Kidney (tissue), 13 donors: ENCODE measurements at regions not wholly inside any gene's neighbourhood (a gene's known extent, or its start where the extent isn't known, plus 50 kb on each side); places are given as distances from the start of the nearest gene placed in this dataset.

Experiments used
- DNase-seq, 5 donors: peaks; one replicate each; pipeline ENCODE4 v3.0.0-alpha.2; 2013 to 2020
- FAIRE-seq: peaks from 2 replicates; lab custom pipeline; 2012; peaks lifted over from hg19 to GRCh38; lab: Jason Lieb, UNC
- H3K27ac ChIP-seq, 2 donors: one replicate each; pipeline ENCODE4 v1.7.0; 2013; ENCODE audit warnings: low read depth in 2 of 2, low read length in 2 of 2, inconsistent platforms in 1 of 2
- H3K27me3 ChIP-seq: one replicate; pipeline ENCODE4 v1.7.1; 2013; ENCODE audit warnings: low read length, inconsistent platforms; ENCODE audit not compliant: control insufficient read depth, insufficient read depth
- H3K36me3 ChIP-seq, 3 donors: one replicate each; pipeline versions ENCODE4 v1.7.0 to v1.7.1; 2013; ENCODE audit warnings: low read length in 3 of 3, control low read depth in 1 of 3, inconsistent platforms in 1 of 3; ENCODE audit not compliant: insufficient read depth in 3 of 3, control insufficient read depth in 2 of 3
- H3K4me1 ChIP-seq, 3 donors: one replicate each; pipeline versions ENCODE4 v1.7.0 to v1.7.1; 2013; ENCODE audit warnings: low read length in 3 of 3, inconsistent platforms in 1 of 3, low read depth in 1 of 3; ENCODE audit not compliant: control insufficient read depth in 2 of 3, insufficient read depth in 2 of 3
- H3K4me3 ChIP-seq, 3 donors: one replicate each; pipeline versions ENCODE4 v1.7.0 to v1.8.1; 2013; ENCODE audit warnings: low read length in 3 of 3, control low read depth in 1 of 3, inconsistent platforms in 1 of 3
- H3K9ac ChIP-seq, 3 donors: one replicate each; pipeline versions ENCODE4 v1.7.0 to v1.7.1; 2013; ENCODE audit warnings: low read length in 3 of 3, control low read depth in 1 of 3, inconsistent platforms in 1 of 3
- H3K9me3 ChIP-seq, 3 donors: one replicate each; pipeline versions ENCODE4 v1.7.0 to v1.7.1; 2013; ENCODE audit warnings: low read length in 3 of 3, control low read depth in 1 of 3, inconsistent platforms in 1 of 3; ENCODE audit not compliant: control insufficient read depth in 2 of 3, insufficient read depth in 1 of 3
- CTCF ChIP-seq: IDR thresholded peaks from 3 replicates; pipeline ENCODE4 v1.5.1; 2012; ENCODE audit warnings: mild to moderate bottlenecking, moderate library complexity, borderline replicate concordance; ENCODE audit not compliant: insufficient read depth; ENCODE audit errors: extremely low read depth
- intact Hi-C: fragments of 100-400 bp; cut with DNase I; formaldehyde crosslinking; loops from one replicate; pipeline ENCODE4 v1.11.1; 2022
- donor health status: control.
- donor health status: control.
- donor health status: control.
- donor health status: control.
- donor health status: control.
- donor health status: DM: yes; HTN: yes; CAD: no.
- donor health status: Normal renal cell carcinoma (clear cell type).

DNA sequence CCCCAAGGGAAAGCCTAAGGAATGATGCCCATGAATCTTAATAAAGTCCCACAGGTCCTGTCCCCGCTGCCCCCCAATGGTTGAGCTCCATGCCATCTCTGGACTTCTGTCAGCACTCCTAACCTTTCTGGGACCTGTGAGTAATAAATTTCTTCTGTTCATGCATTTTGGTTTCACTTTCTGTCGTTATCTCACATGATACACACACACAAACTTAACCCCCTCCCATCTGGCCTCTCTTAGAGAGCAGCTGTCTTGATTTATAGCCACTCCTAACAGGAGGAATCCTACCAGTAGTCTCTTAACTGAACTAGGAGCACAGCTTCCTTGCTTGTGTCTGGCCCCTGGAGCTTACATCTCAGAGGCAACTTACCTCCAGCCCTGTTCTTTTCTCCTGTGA, 82.7 kb upstream of the SELENOK start:
- intact Hi-C loops = no loop called here
- Histone ChIP-seq H3K36me3 (no peaks in the 10 kb centered on the region), H3K9me3 (peaks cover 0 to 2% (median 0%) of the 10 kb centered on the region in 3 donors), H3K4me3 (no peak overlapping the region), H3K4me1 (no peaks in the 10 kb centered on the region), H3K27me3 (no peaks in the 10 kb centered on the region), H3K9ac (no peak overlapping the region), H3K27ac (no peak overlapping the region)
- DNase-seq (peak in 3 of 5 donors; percentile 17 to 54 (median 25)), FAIRE-seq (no peak)
- TF ChIP-seq CTCF = no peak

GRCh38 chr3:53973905-53974304, 82.2 kb upstream of the SELENOK start:
- Histone ChIP-seq H3K27me3 (no peaks in the 10 kb centered on the region), H3K4me1 (no peaks in the 10 kb centered on the region), H3K4me3 (no peak overlapping the region), H3K9me3 (peaks cover 0 to 2% (median 0%) of the 10 kb centered on the region in 3 donors), H3K27ac (no peak overlapping the region), H3K9ac (no peak overlapping the region), H3K36me3 (no peaks in the 10 kb centered on the region)
- intact Hi-C loops = no loop called here
- no peak for TF ChIP-seq CTCF
- DNase-seq = peak in 1 of 5 donors; percentile 27
- FAIRE-seq = no peak

DNA sequence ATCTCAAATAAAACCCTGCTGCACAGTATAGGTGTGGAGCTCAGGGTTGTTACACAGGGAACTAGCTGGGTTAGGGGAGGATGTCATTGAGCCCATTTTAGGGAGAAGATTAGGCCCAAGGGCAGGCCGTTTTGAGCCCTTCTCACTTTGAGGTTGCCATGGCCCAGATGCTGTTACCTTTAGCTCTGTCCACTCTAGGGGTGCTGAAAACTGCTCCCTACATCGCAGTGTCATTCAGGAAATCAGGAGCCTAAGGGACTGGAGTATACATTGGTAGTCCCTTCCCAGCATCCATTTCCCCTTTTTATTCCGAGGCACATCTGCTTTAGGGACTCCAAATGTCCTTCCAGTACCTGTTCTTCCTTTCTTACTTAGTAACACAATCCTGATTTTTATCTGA, 79.0 kb upstream of the SELENOK start:
- DNase-seq (peak in 3 of 5 donors; percentile 46 to 70 (median 65)), FAIRE-seq (no peak)
- H3K4me1 ChIP-seq = no peaks in the 10 kb centered on the region
- H3K36me3 ChIP-seq = no peaks in the 10 kb centered on the region
- peaks cover 0 to 2% (median 0%) of the 10 kb centered on the region in 3 donors for H3K9me3 ChIP-seq
- no peak overlapping the region for H3K4me3 ChIP-seq
- no peaks in the 10 kb centered on the region for H3K27me3 ChIP-seq
- TF ChIP-seq CTCF = no peak
- no peak overlapping the region for H3K27ac ChIP-seq
- intact Hi-C loops = no loop called here
- no peak overlapping the region for H3K9ac ChIP-seq

DNA sequence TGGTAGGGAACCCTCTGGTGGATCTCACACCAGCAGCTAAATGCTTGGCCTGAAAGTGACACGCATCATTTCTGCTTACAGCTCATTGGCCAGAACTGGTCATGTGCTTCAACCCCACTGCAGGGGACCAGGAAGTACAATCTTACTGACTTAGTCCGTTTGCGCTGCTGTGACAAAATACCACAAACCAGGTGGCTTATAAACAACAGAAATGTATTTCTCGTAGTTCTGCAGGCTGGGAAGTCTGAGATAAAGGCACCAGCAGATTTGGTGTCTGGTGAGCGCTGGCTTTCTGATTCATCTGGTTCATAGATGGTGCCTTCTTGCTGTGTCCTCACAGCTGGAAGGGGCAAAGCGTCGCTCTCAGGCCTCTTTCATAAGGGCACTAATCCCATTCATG, 77.4 kb upstream of the SELENOK start:
- intact Hi-C loops = no loop called here
- Histone ChIP-seq H3K27ac (no peak overlapping the region), H3K9me3 (peaks cover 0 to 2% (median 0%) of the 10 kb centered on the region in 3 donors), H3K27me3 (no peaks in the 10 kb centered on the region), H3K9ac (no peak overlapping the region), H3K36me3 (no peaks in the 10 kb centered on the region), H3K4me3 (no peak overlapping the region), H3K4me1 (no peaks in the 10 kb centered on the region)
- no peak for TF ChIP-seq CTCF
- FAIRE-seq (no peak), DNase-seq (no peak)
